SK-N-SH (cell line): ENCODE measurements at regions not wholly inside any gene's neighbourhood (a gene's known extent, or its start where the extent isn't known, plus 50 kb on each side); places are given as distances from the start of the nearest gene placed in this dataset.

ENCODE experiments used
- CTCF ChIA-PET: fragments of 300-600, 350-600 bp; formaldehyde crosslinking; extraction: SDS; loops from one replicate; lab custom pipeline; 2021; lab: Yijun Ruan, JAX
- POLR2A ChIA-PET: fragments of 350-600 bp; sonication (Branson Sonifier 250); formaldehyde crosslinking; extraction: SDS; loops from one replicate; lab custom pipeline; 2020; ENCODE audit warnings: antibody characterized with exemption, inconsistent platforms; lab: Yijun Ruan, JAX
- DNase-seq: peaks from one replicate; pipeline ENCODE4 v3.0.0; 2012
- H2AFZ ChIP-seq: fragments of 200-600 bp; sonication (generic); 2 replicates; pipeline ENCODE4 v1.8.1; 2016; ENCODE audit warnings: antibody characterized with exemption, mild to moderate bottlenecking, low read depth
- H3F3A ChIP-seq: fragments of 200-600 bp; sonication (generic); replicated peaks from 2 replicates; pipeline ENCODE3; 2016; ENCODE audit warnings: antibody characterized with exemption, mild to moderate bottlenecking; ENCODE audit not compliant: insufficient read depth
- H3K27ac ChIP-seq, 2 experiments: fragments of 200-500 bp in 1 of 2; fragments of 200-600 bp in 1 of 2; sonication (Bioruptor generic) in 1 of 2; sonication (generic), shearing (Covaris generic) in 1 of 2; 2 replicates each; pipeline versions ENCODE4 v1.5.1 to v1.6.1; 2014 to 2016; ENCODE audit warnings: low read depth in 2 of 2, inconsistent platforms in 1 of 2, low read length in 1 of 2, mild to moderate bottlenecking in 1 of 2, mixed read lengths in 1 of 2
- H3K27me3 ChIP-seq: fragments of 200-600 bp; sonication (generic), shearing (Covaris generic); 2 replicates; pipeline ENCODE4 v1.6.1; 2016; ENCODE audit warnings: mixed run types; ENCODE audit not compliant: insufficient read depth
- H3K36me3 ChIP-seq, 2 experiments: fragments of 200-500 bp in 1 of 2; fragments of 200-600 bp in 1 of 2; sonication (Bioruptor generic) in 1 of 2; sonication (generic) in 1 of 2; replicated peaks in 1 of 2; 2 replicates each; pipeline versions ENCODE3 to v1.5.1; 2014 to 2016; ENCODE audit warnings: low read length in 1 of 2, mild to moderate bottlenecking in 1 of 2; ENCODE audit not compliant: insufficient read depth in 2 of 2, control insufficient read depth in 1 of 2
- H3K4me1 ChIP-seq, 2 experiments: fragments of 200-500 bp in 1 of 2; fragments of 200-600 bp in 1 of 2; sonication (Bioruptor generic) in 1 of 2; sonication (generic), shearing (Covaris generic) in 1 of 2; 2 replicates each; pipeline versions ENCODE4 v1.5.1 to v1.6.1; 2014 to 2016; ENCODE audit warnings: low read depth in 1 of 2, low read length in 1 of 2, mixed run types in 1 of 2; ENCODE audit not compliant: insufficient read depth in 2 of 2, control insufficient read depth in 1 of 2
- H3K4me2 ChIP-seq: fragments of 200-600 bp; sonication (generic), shearing (Covaris generic); 2 replicates; pipeline ENCODE4 v1.6.1; 2017; ENCODE audit warnings: mixed run types
- H3K4me3 ChIP-seq, 2 experiments: fragments of 200-500 bp in 1 of 2; fragments of 200-600 bp in 1 of 2; sonication (Bioruptor generic) in 1 of 2; sonication (generic), shearing (Covaris generic) in 1 of 2; 2 replicates each; pipeline versions ENCODE4 v1.5.1 to v1.8.1; 2014 to 2016; ENCODE audit warnings: low read depth in 2 of 2, inconsistent platforms in 1 of 2, low read length in 1 of 2, mild to moderate bottlenecking in 1 of 2, mixed read lengths in 1 of 2, moderate library complexity in 1 of 2
- H3K79me2 ChIP-seq: fragments of 200-600 bp; sonication (generic); 2 replicates; pipeline ENCODE4 v1.8.1; 2017; ENCODE audit warnings: mild to moderate bottlenecking; ENCODE audit not compliant: insufficient read depth
- H3K9ac ChIP-seq: fragments of 200-600 bp; sonication (generic); 2 replicates; pipeline ENCODE4 v1.6.1; 2017; ENCODE audit warnings: mixed run types
- H3K9me2 ChIP-seq: fragments of 200-600 bp; sonication (generic); 2 replicates; pipeline ENCODE4 v1.6.1; 2017; ENCODE audit warnings: mixed run types
- H3K9me3 ChIP-seq: fragments of 200-600 bp; sonication (generic); 2 replicates; pipeline ENCODE4 v1.6.1; 2017; ENCODE audit warnings: mixed run types, mild to moderate bottlenecking, moderate library complexity
- H4K20me1 ChIP-seq: fragments of 200-600 bp; sonication (generic); 2 replicates; pipeline ENCODE4 v1.6.1; 2017; ENCODE audit warnings: mild to moderate bottlenecking, mixed run types; ENCODE audit not compliant: insufficient read depth
- CTCF ChIP-seq: fragments of 200-600 bp; sonication (generic); IDR thresholded peaks from 2 replicates; pipeline ENCODE4 v1.6.1; 2017; ENCODE audit warnings: antibody characterized with exemption, mild to moderate bottlenecking, moderate library complexity
- ELF1 ChIP-seq: IDR thresholded peaks from 2 replicates; pipeline ENCODE4 v1.4.0; 2012
- EZH2phosphoT487 ChIP-seq: fragments of 200-600 bp; sonication (generic); IDR thresholded peaks from 2 replicates; pipeline ENCODE4 v1.6.1; 2017; ENCODE audit warnings: low read depth, mixed run types, mild to moderate bottlenecking, antibody characterized with exemption, moderate library complexity, borderline replicate concordance
- FOSL2 ChIP-seq: IDR thresholded peaks from 2 replicates; pipeline ENCODE4 v1.4.0; 2012; ENCODE audit warnings: low read depth, mild to moderate bottlenecking, moderate library complexity, borderline replicate concordance
- FOXJ3 ChIP-seq: sonication (generic); formaldehyde crosslinking; IDR thresholded peaks from 2 replicates; pipeline ENCODE4 v1.5.1; 2020; ENCODE audit warnings: mild to moderate bottlenecking, missing genetic modification reagents
- GATA2 ChIP-seq: sonication (generic); formaldehyde crosslinking; IDR thresholded peaks from 2 replicates; pipeline ENCODE4 v1.5.0; 2020; ENCODE audit warnings: mild to moderate bottlenecking, missing genetic modification reagents
- PBX3 ChIP-seq: IDR thresholded peaks from 2 replicates; pipeline ENCODE4; 2012
- RCOR1 ChIP-seq: fragments of 150-350 bp; IDR thresholded peaks from 2 replicates; pipeline ENCODE4 v1.6.1; 2017; ENCODE audit warnings: antibody characterized with exemption, low read length
- RFX5 ChIP-seq: IDR thresholded peaks from 2 replicates; pipeline ENCODE4 v1.6.1; 2012; ENCODE audit warnings: mild to moderate bottlenecking, improper control_type of control experiment, low read length
- RXRA ChIP-seq: IDR thresholded peaks from 2 replicates; pipeline ENCODE4 v1.4.0; 2012; ENCODE audit warnings: low read depth, mild to moderate bottlenecking, borderline replicate concordance
- TAF1 ChIP-seq: IDR thresholded peaks from 2 replicates; pipeline ENCODE4 v1.6.1; 2012; ENCODE audit warnings: low read depth, mild to moderate bottlenecking, low read length, moderate library complexity, borderline replicate concordance
- TCF12 ChIP-seq: IDR thresholded peaks from 2 replicates; pipeline ENCODE4 v1.4.0; 2012
- TEAD4 ChIP-seq: IDR thresholded peaks from 2 replicates; pipeline ENCODE4 v1.4.0; 2012; ENCODE audit warnings: mild to moderate bottlenecking, borderline replicate concordance; ENCODE audit not compliant: insufficient read depth
- USF2 ChIP-seq: fragments of 150-350 bp; IDR thresholded peaks from 2 replicates; pipeline ENCODE4 v1.6.1; 2017; ENCODE audit warnings: antibody characterized with exemption, low read length, low read depth, borderline replicate concordance
- YY1 ChIP-seq: IDR thresholded peaks from 2 replicates; pipeline ENCODE4 v1.4.0; 2012; ENCODE audit warnings: low read depth, mild to moderate bottlenecking
- WGBS: methylation state at CpG from one replicate; pipeline ENCODE4 v1.1.6; 2017; ENCODE audit warnings: low lambda C conversion rate; 5-methylcytosine and 5-hydroxymethylcytosine counted together
- TF ChIP-seq, protein P1 (sequence below): IDR thresholded peaks from 2 replicates; pipeline ENCODE4 v1.6.1; 2012; ENCODE audit warnings: mild to moderate bottlenecking, low read depth, low read length, moderate library complexity

DNA sequence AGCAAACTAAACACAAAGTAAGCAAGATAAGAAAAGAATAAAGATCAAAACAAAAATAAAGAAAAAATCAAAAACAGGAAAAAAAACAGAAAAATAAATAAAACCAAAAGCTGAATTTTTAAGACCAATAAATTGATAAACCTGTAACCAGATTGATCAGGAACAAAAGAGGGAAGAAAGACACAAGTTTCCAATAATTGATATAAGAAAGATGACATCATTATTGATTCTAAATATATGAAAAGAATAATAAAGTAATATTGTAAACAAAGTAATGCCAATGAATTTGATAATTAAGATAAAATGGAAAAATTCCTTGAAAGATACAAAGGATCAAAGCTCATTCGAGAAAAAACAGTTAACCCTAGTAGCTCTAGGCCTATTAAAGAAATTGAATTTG, 394.6 kb upstream of the LRATD1 start:
- Histone ChIP-seq H4K20me1 (no peaks in the 10 kb centered on the region), H3K4me2 (no peak overlapping the region), H3K9ac (no peak overlapping the region), H2AFZ (no peak overlapping the region), H3K4me3 (no peak overlapping the region), H3K79me2 (no peaks in the 10 kb centered on the region), H3K4me1 (no peaks in the 10 kb centered on the region), H3K27ac (no peak overlapping the region), H3K9me2 (0 out of 2 replicates have a peak, but pooled peaks cover 3% of the 10 kb centered on the region), H3K9me3 (no peaks in the 10 kb centered on the region), H3K36me3 (no peaks in the 10 kb centered on the region), H3K27me3 (no peaks in the 10 kb centered on the region), H3F3A (no peaks in the 10 kb centered on the region)
- TF ChIP-seq, protein P1, sequence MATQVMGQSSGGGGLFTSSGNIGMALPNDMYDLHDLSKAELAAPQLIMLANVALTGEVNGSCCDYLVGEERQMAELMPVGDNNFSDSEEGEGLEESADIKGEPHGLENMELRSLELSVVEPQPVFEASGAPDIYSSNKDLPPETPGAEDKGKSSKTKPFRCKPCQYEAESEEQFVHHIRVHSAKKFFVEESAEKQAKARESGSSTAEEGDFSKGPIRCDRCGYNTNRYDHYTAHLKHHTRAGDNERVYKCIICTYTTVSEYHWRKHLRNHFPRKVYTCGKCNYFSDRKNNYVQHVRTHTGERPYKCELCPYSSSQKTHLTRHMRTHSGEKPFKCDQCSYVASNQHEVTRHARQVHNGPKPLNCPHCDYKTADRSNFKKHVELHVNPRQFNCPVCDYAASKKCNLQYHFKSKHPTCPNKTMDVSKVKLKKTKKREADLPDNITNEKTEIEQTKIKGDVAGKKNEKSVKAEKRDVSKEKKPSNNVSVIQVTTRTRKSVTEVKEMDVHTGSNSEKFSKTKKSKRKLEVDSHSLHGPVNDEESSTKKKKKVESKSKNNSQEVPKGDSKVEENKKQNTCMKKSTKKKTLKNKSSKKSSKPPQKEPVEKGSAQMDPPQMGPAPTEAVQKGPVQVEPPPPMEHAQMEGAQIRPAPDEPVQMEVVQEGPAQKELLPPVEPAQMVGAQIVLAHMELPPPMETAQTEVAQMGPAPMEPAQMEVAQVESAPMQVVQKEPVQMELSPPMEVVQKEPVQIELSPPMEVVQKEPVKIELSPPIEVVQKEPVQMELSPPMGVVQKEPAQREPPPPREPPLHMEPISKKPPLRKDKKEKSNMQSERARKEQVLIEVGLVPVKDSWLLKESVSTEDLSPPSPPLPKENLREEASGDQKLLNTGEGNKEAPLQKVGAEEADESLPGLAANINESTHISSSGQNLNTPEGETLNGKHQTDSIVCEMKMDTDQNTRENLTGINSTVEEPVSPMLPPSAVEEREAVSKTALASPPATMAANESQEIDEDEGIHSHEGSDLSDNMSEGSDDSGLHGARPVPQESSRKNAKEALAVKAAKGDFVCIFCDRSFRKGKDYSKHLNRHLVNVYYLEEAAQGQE: no peak
- TF ChIP-seq USF2 (no peak), FOXJ3 (CRISPR knock-in tag) (no peak), TCF12 (no peak), EZH2phosphoT487 (no peak), ELF1 (no peak), RFX5 (no peak), TEAD4 (no peak), FOSL2 (no peak), RXRA (no peak), TAF1 (no peak), YY1 (no peak), RCOR1 (no peak), GATA2 (CRISPR knock-in tag) (no peak)
- 10% methylated on average over 1 of the region's 1 CpG for WGBS
- ChIA-PET POLR2A (no interaction called here), CTCF (interaction anchor here (1.2 kb wide), 1 partner anchor 10 kb away, joined by 3 read pairs; no protein-coding TSS in a partner anchor)
- no peak for DNase-seq

- CTCF ChIA-PET: interaction anchor here (0.9 kb wide), 1 partner anchor 28 kb away, joined by 3 read pairs; no protein-coding TSS in a partner anchor
- TF ChIP-seq ELF1 (no peak), CTCF (no peak), GATA2 (CRISPR knock-in tag) (no peak), PBX3 (no peak)
- TF ChIP-seq, protein P1: no peak
These were observed 392.9 kb upstream of the LRATD1 start for GRCh38 chr2:14239605-14240004.

More at GRCh38 chr2:14239605-14240004, 392.9 kb upstream of the LRATD1 start:
- no peaks in the 10 kb centered on the region for H3K4me1 ChIP-seq
- H3K9ac ChIP-seq: no peak overlapping the region
- no peak overlapping the region for H2AFZ ChIP-seq
- no peak overlapping the region for H3K4me2 ChIP-seq
- no peak overlapping the region for H3K4me3 ChIP-seq
- H4K20me1 ChIP-seq: no peaks in the 10 kb centered on the region
- POLR2A ChIA-PET: no interaction called here
- no peaks in the 10 kb centered on the region for H3K36me3 ChIP-seq
- no peaks in the 10 kb centered on the region for H3F3A ChIP-seq
- WGBS: 40% methylated on average over 3 of the region's 3 CpGs
- H3K9me3 ChIP-seq: no peaks in the 10 kb centered on the region
- no peak for DNase-seq
- no peaks in the 10 kb centered on the region for H3K79me2 ChIP-seq
- 0 out of 2 replicates have a peak, but pooled peaks cover 3% of the 10 kb centered on the region for H3K9me2 ChIP-seq
- no peaks in the 10 kb centered on the region for H3K27me3 ChIP-seq
- H3K27ac ChIP-seq: no peak overlapping the region
